CD4-positive, alpha-beta memory T cell (primary cell): ENCODE measurements at regions not wholly inside any gene's neighbourhood (a gene's known extent, or its start where the extent isn't known, plus 50 kb on each side); places are given as distances from the start of the nearest gene placed in this dataset.

Experiments
- CTCF ChIA-PET: fragments of 350-600 bp; sonication (Branson Sonifier 250); formaldehyde crosslinking; loops from one replicate; lab custom pipeline; 2021; ENCODE audit warnings: inconsistent platforms; ENCODE audit not compliant: partially characterized antibody; lab: Charles Lee
- POLR2A ChIA-PET: fragments of 350-600 bp; sonication (Branson Sonifier 250); formaldehyde crosslinking; loops from one replicate; lab custom pipeline; 2021; ENCODE audit not compliant: partially characterized antibody; lab: Charles Lee
- DNase-seq, 5 donors: peaks; one replicate each; pipeline versions ENCODE4 v3.0.0 to v3.0.0-alpha.2; 2020 to 2022; ENCODE audit warnings: mixed read lengths in 1 of 5
- H3K27ac ChIP-seq: one replicate; pipeline ENCODE4 v1.7.0; 2013; ENCODE audit warnings: low read depth, low read length
- H3K27me3 ChIP-seq: 2 replicates; pipeline ENCODE4 v1.7.0; 2013; ENCODE audit warnings: mild to moderate bottlenecking, low read length, moderate library complexity; ENCODE audit not compliant: insufficient read depth
- H3K36me3 ChIP-seq: 2 replicates; pipeline ENCODE4 v1.7.0; 2013; ENCODE audit warnings: mild to moderate bottlenecking, low read length, moderate library complexity; ENCODE audit not compliant: insufficient read depth
- H3K4me1 ChIP-seq: 2 replicates; pipeline ENCODE4 v1.7.0; 2013; ENCODE audit warnings: mild to moderate bottlenecking, low read length, moderate library complexity; ENCODE audit not compliant: insufficient read depth
- H3K4me3 ChIP-seq, 2 donors: one replicate each; pipeline ENCODE4 v1.7.0; 2013; ENCODE audit warnings: low read length in 2 of 2, mild to moderate bottlenecking in 1 of 2
- H3K9me3 ChIP-seq, 2 donors: one replicate each; pipeline ENCODE4 v1.7.0; 2013; ENCODE audit warnings: low read length in 2 of 2, control low read depth in 1 of 2; ENCODE audit not compliant: control insufficient read depth in 1 of 2
- H3K27ac Mint-ChIP-seq, 7 donors: one replicate each; pipeline ENCODE4 v1.8.0; 2020 to 2021; ENCODE audit warnings: mixed read lengths in 7 of 7, mild to moderate bottlenecking in 6 of 7, inconsistent platforms in 3 of 7, moderate library complexity in 3 of 7
- H3K27me3 Mint-ChIP-seq, 2 donors: one replicate each; pipeline ENCODE4 v1.8.0; 2020 to 2021; ENCODE audit warnings: mixed read lengths in 2 of 2
- H3K36me3 Mint-ChIP-seq, 2 donors: one replicate each; pipeline ENCODE4 v1.8.0; 2020 to 2021; ENCODE audit warnings: mixed read lengths in 2 of 2, inconsistent platforms in 1 of 2, mild to moderate bottlenecking in 1 of 2
- H3K4me1 Mint-ChIP-seq, 4 donors: one replicate each; pipeline ENCODE4 v1.8.0; 2020 to 2021; ENCODE audit warnings: mixed read lengths in 4 of 4, mild to moderate bottlenecking in 1 of 4
- H3K4me3 Mint-ChIP-seq, 8 donors: one replicate each; pipeline ENCODE4 v1.8.0; 2020 to 2021; ENCODE audit warnings: mixed read lengths in 8 of 8, mild to moderate bottlenecking in 7 of 8, moderate library complexity in 6 of 8, inconsistent platforms in 3 of 8
- H3K9me3 Mint-ChIP-seq, 8 donors: one replicate each; pipeline ENCODE4 v1.8.0; 2020 to 2021; ENCODE audit warnings: mixed read lengths in 8 of 8, mild to moderate bottlenecking in 5 of 8, inconsistent platforms in 3 of 8, moderate library complexity in 1 of 8
- intact Hi-C: fragments of 100-400 bp; cut with micrococcal nuclease; formaldehyde crosslinking; loops from one replicate; pipeline ENCODE4 v1.15.1; 2023

GRCh38 chr11:27860811-27861210 is 160.6 kb upstream of the BDNF start:
- no peak overlapping the region for H3K4me3 Mint-ChIP-seq
- H3K27me3 ChIP-seq: no peaks in the 10 kb centered on the region
- CTCF ChIA-PET: no interaction called here
- no peaks in the 10 kb centered on the region for H3K9me3 ChIP-seq
- no peaks in the 10 kb centered on the region for H3K4me1 ChIP-seq
- peaks cover 0 to 2% of the 10 kb centered on the region in 2 donors for H3K27me3 Mint-ChIP-seq
- no peak overlapping the region for H3K27ac ChIP-seq
- peaks cover 0 to 4% (median 0%) of the 10 kb centered on the region in 8 donors for H3K9me3 Mint-ChIP-seq
- H3K36me3 ChIP-seq: no peaks in the 10 kb centered on the region
- H3K27ac Mint-ChIP-seq: no peak overlapping the region
- intact Hi-C loops: no loop called here
- H3K36me3 Mint-ChIP-seq: no peaks in the 10 kb centered on the region
- no peak for DNase-seq
- POLR2A ChIA-PET: no interaction called here
- H3K4me1 Mint-ChIP-seq: no peaks in the 10 kb centered on the region
- no peak overlapping the region for H3K4me3 ChIP-seq

GRCh38 chr11:27858866-27859265 is 158.6 kb upstream of the BDNF start:
- ChIA-PET CTCF (no interaction called here), POLR2A (no interaction called here)
- H3K27me3 Mint-ChIP-seq: no peaks in the 10 kb centered on the region
- DNase-seq: no peak
- no peak overlapping the region for H3K27ac Mint-ChIP-seq
- H3K9me3 Mint-ChIP-seq: peaks cover 0 to 4% (median 0%) of the 10 kb centered on the region in 8 donors
- no peaks in the 10 kb centered on the region for H3K27me3 ChIP-seq
- no peaks in the 10 kb centered on the region for H3K9me3 ChIP-seq
- H3K4me1 ChIP-seq: no peaks in the 10 kb centered on the region
- intact Hi-C loops: no loop called here
- no peak overlapping the region for H3K27ac ChIP-seq
- H3K36me3 Mint-ChIP-seq: no peaks in the 10 kb centered on the region
- no peak overlapping the region for H3K4me3 Mint-ChIP-seq
- H3K36me3 ChIP-seq: no peaks in the 10 kb centered on the region
- H3K4me3 ChIP-seq: no peak overlapping the region
- H3K4me1 Mint-ChIP-seq: no peaks in the 10 kb centered on the region

GRCh38 chr11:27857588-27857987 is 157.3 kb upstream of the BDNF start:
- no peak for DNase-seq
- peaks cover 0 to 4% (median under 1%) of the 10 kb centered on the region in 8 donors for H3K9me3 Mint-ChIP-seq
- intact Hi-C loops: no loop called here
- H3K27me3 Mint-ChIP-seq: no peaks in the 10 kb centered on the region
- Histone ChIP-seq H3K36me3 (no peaks in the 10 kb centered on the region), H3K4me1 (no peaks in the 10 kb centered on the region), H3K27ac (no peak overlapping the region), H3K27me3 (no peaks in the 10 kb centered on the region), H3K9me3 (no peaks in the 10 kb centered on the region), H3K4me3 (no peak overlapping the region)
- H3K27ac Mint-ChIP-seq: no peak overlapping the region
- no peaks in the 10 kb centered on the region for H3K4me1 Mint-ChIP-seq
- POLR2A ChIA-PET: no interaction called here
- no peak overlapping the region for H3K4me3 Mint-ChIP-seq
- no peaks in the 10 kb centered on the region for H3K36me3 Mint-ChIP-seq
- CTCF ChIA-PET: no interaction called here

GRCh38 chr11:27857014-27857413 is 156.8 kb upstream of the BDNF start:
- H3K4me1 Mint-ChIP-seq: no peaks in the 10 kb centered on the region

GRCh38 chr11:27848423-27848822 is 148.2 kb upstream of the BDNF start:
- POLR2A ChIA-PET: no interaction called here
- H3K36me3 Mint-ChIP-seq: no peaks in the 10 kb centered on the region

More at GRCh38 chr11:27857014-27857413, 156.8 kb upstream of the BDNF start:
- intact Hi-C loops: no loop called here
- Mint-ChIP-seq H3K27ac (no peak overlapping the region), H3K36me3 (no peaks in the 10 kb centered on the region), H3K4me3 (no peak overlapping the region), H3K9me3 (peaks cover 0 to 5% (median 3%) of the 10 kb centered on the region in 8 donors), H3K27me3 (no peaks in the 10 kb centered on the region)
- CTCF ChIA-PET: no interaction called here
- Histone ChIP-seq H3K4me1 (no peaks in the 10 kb centered on the region), H3K36me3 (no peaks in the 10 kb centered on the region), H3K27ac (no peak overlapping the region), H3K4me3 (no peak overlapping the region), H3K9me3 (no peaks in the 10 kb centered on the region), H3K27me3 (no peaks in the 10 kb centered on the region)
- POLR2A ChIA-PET: no interaction called here
- DNase-seq: no peak

GRCh38 chr11:27847496-27847895 is 147.2 kb upstream of the BDNF start:
- intact Hi-C loops: no loop called here
- Mint-ChIP-seq H3K27ac (no peak overlapping the region), H3K36me3 (no peaks in the 10 kb centered on the region), H3K4me1 (no peaks in the 10 kb centered on the region), H3K27me3 (peaks cover 0 to 1% of the 10 kb centered on the region in 2 donors), H3K9me3 (peaks cover 0 to 11% (median 7%) of the 10 kb centered on the region in 8 donors), H3K4me3 (no peak overlapping the region)
- Histone ChIP-seq H3K9me3 (no peaks in the 10 kb centered on the region), H3K4me3 (no peak overlapping the region), H3K4me1 (no peaks in the 10 kb centered on the region), H3K27me3 (no peaks in the 10 kb centered on the region), H3K36me3 (no peaks in the 10 kb centered on the region), H3K27ac (no peak overlapping the region)
- DNase-seq: no peak
- ChIA-PET POLR2A (no interaction called here), CTCF (no interaction called here)

More at GRCh38 chr11:27848423-27848822, 148.2 kb upstream of the BDNF start:
- no peak for DNase-seq
- peaks cover 0 to 11% (median 7%) of the 10 kb centered on the region in 8 donors for H3K9me3 Mint-ChIP-seq
- Histone ChIP-seq H3K27me3 (no peaks in the 10 kb centered on the region), H3K4me3 (no peak overlapping the region), H3K27ac (no peak overlapping the region), H3K36me3 (no peaks in the 10 kb centered on the region), H3K9me3 (no peaks in the 10 kb centered on the region), H3K4me1 (no peaks in the 10 kb centered on the region)
- H3K4me3 Mint-ChIP-seq: no peak overlapping the region
- CTCF ChIA-PET: no interaction called here
- H3K27ac Mint-ChIP-seq: no peak overlapping the region
- intact Hi-C loops: no loop called here
- H3K27me3 Mint-ChIP-seq: peaks cover 0 to 1% of the 10 kb centered on the region in 2 donors
- no peaks in the 10 kb centered on the region for H3K4me1 Mint-ChIP-seq

GRCh38 chr11:27842290-27842689 is 142.0 kb upstream of the BDNF start:
- Mint-ChIP-seq H3K4me1 (no peaks in the 10 kb centered on the region), H3K4me3 (no peak overlapping the region), H3K9me3 (peaks cover 0 to 7% (median 3%) of the 10 kb centered on the region in 8 donors), H3K36me3 (no peaks in the 10 kb centered on the region), H3K27ac (no peak overlapping the region), H3K27me3 (peaks cover 0 to 3% of the 10 kb centered on the region in 2 donors)
- H3K9me3 ChIP-seq: no peaks in the 10 kb centered on the region
- no peak overlapping the region for H3K27ac ChIP-seq
- ChIA-PET POLR2A (no interaction called here), CTCF (no interaction called here)
- H3K27me3 ChIP-seq: no peaks in the 10 kb centered on the region
- intact Hi-C loops: no loop called here
- H3K4me3 ChIP-seq: no peak overlapping the region
- no peaks in the 10 kb centered on the region for H3K36me3 ChIP-seq
- H3K4me1 ChIP-seq: no peaks in the 10 kb centered on the region
- no peak for DNase-seq

- Histone ChIP-seq H3K27me3 (no peaks in the 10 kb centered on the region), H3K36me3 (no peaks in the 10 kb centered on the region), H3K9me3 (no peaks in the 10 kb centered on the region), H3K27ac (no peak overlapping the region), H3K4me3 (no peak overlapping the region), H3K4me1 (no peaks in the 10 kb centered on the region)
- Mint-ChIP-seq H3K9me3 (peaks cover 0 to 7% (median 3%) of the 10 kb centered on the region in 8 donors), H3K36me3 (no peaks in the 10 kb centered on the region), H3K27me3 (peaks cover 2 to 3% of the 10 kb centered on the region in 2 donors), H3K4me1 (no peaks in the 10 kb centered on the region), H3K4me3 (no peak overlapping the region), H3K27ac (no peak overlapping the region)
- ChIA-PET POLR2A (no interaction called here), CTCF (no interaction called here)
- no peak for DNase-seq
- intact Hi-C loops: no loop called here
Observed at GRCh38 chr11:27841023-27841422, 140.8 kb upstream of the BDNF start.
